IMR-90 (cell line): ENCODE measurements at regions not wholly inside any gene's neighbourhood (a gene's known extent, or its start where the extent isn't known, plus 50 kb on each side); places are given as distances from the start of the nearest gene placed in this dataset.

Source experiments
- ATAC-seq: fragments of 200-7000 bp; cut with Tn5 transposase; 2 replicates; pipeline ENCODE4 v1.9.1; 2020; ENCODE audit warnings: low read depth, mild to moderate bottlenecking, moderate library complexity
- BruUV-seq: library from RNA; stranded (reverse); fragments of 400-500 nt; replicated peaks from 2 replicates; lab custom pipeline; 2021; lab: Mats Ljungman, UMichigan
- CTCF ChIA-PET: fragments of 300-600 bp; formaldehyde crosslinking; extraction: SDS; loops from one replicate; lab custom pipeline; 2021; ENCODE audit warnings: antibody characterized with exemption; lab: Yijun Ruan, JAX
- POLR2A ChIA-PET: fragments of 300-600 bp; sonication (Branson Sonifier 250); formaldehyde crosslinking; loops from one replicate; lab custom pipeline; 2022; ENCODE audit warnings: antibody characterized with exemption; ENCODE audit not compliant: unreplicated experiment; lab: Charles Lee
- DNase-seq: peaks from one replicate; pipeline ENCODE4 v3.0.0; 2013
- H2AFZ ChIP-seq: replicated peaks from 2 replicates; pipeline ENCODE3; 2013; ENCODE audit warnings: low read length, mild to moderate bottlenecking; ENCODE audit not compliant: poor library complexity
- H2AK5ac ChIP-seq: 2 replicates; pipeline ENCODE4 v1.6.1; 2013; ENCODE audit warnings: low read depth, low read length, inconsistent platforms
- H2AK9ac ChIP-seq: replicated peaks from 2 replicates; pipeline ENCODE3; 2013; ENCODE audit warnings: mild to moderate bottlenecking, low read depth, low read length, moderate library complexity; ENCODE audit not compliant: poor library complexity
- H2BK120ac ChIP-seq: 2 replicates; pipeline ENCODE4 v1.6.1; 2013; ENCODE audit warnings: low read depth, low read length, inconsistent platforms
- H2BK15ac ChIP-seq: 3 replicates; pipeline ENCODE4 v1.6.1; 2013; ENCODE audit warnings: low read depth, low read length, inconsistent platforms
- H2BK20ac ChIP-seq: 2 replicates; pipeline ENCODE4 v1.6.1; 2013; ENCODE audit warnings: low read depth, mild to moderate bottlenecking, inconsistent platforms, low read length, moderate library complexity
- H2BK5ac ChIP-seq: 2 replicates; pipeline ENCODE4 v1.6.1; 2013; ENCODE audit warnings: mild to moderate bottlenecking, low read depth, low read length, inconsistent platforms; ENCODE audit not compliant: poor library complexity, severe bottlenecking
- H3K14ac ChIP-seq: replicated peaks from 2 replicates; pipeline ENCODE4 v1.6.1; 2013; ENCODE audit warnings: low read depth, low read length, inconsistent platforms
- H3K18ac ChIP-seq: 2 replicates; pipeline ENCODE4 v1.6.1; 2013; ENCODE audit warnings: low read depth, low read length, control low read depth
- H3K23ac ChIP-seq: 2 replicates; pipeline ENCODE4 v1.6.1; 2013; ENCODE audit warnings: low read depth, low read length, inconsistent platforms
- H3K27ac ChIP-seq: 2 replicates; pipeline ENCODE4 v1.5.1; 2013; ENCODE audit warnings: mild to moderate bottlenecking, control low read depth, low read length; ENCODE audit not compliant: insufficient read depth
- H3K27me3 ChIP-seq: 2 replicates; pipeline ENCODE4 v1.6.1; 2013; ENCODE audit warnings: low read length; ENCODE audit not compliant: control insufficient read depth, insufficient read depth
- H3K36me3 ChIP-seq: 2 replicates; pipeline ENCODE4 v1.6.1; 2013; ENCODE audit warnings: low read length, mixed read lengths; ENCODE audit not compliant: control insufficient read depth, insufficient read depth
- H3K4ac ChIP-seq: 2 replicates; pipeline ENCODE4 v1.6.1; 2013; ENCODE audit warnings: low read depth, low read length, inconsistent platforms
- H3K4me1 ChIP-seq: 2 replicates; pipeline ENCODE4 v1.6.1; 2013; ENCODE audit warnings: low read length, mixed read lengths; ENCODE audit not compliant: control insufficient read depth, insufficient read depth
- H3K4me2 ChIP-seq: 2 replicates; pipeline ENCODE4 v1.6.1; 2013; ENCODE audit warnings: low read depth, mild to moderate bottlenecking, control low read depth, low read length, moderate library complexity
- H3K4me3 ChIP-seq: 2 replicates; pipeline ENCODE4 v1.5.1; 2013; ENCODE audit warnings: low read depth, mild to moderate bottlenecking, control low read depth, low read length, moderate library complexity; ENCODE audit not compliant: insufficient read depth
- H3K56ac ChIP-seq: 2 replicates; pipeline ENCODE4 v1.6.1; 2013; ENCODE audit warnings: low read length, inconsistent platforms; ENCODE audit not compliant: insufficient read depth; ENCODE audit errors: extremely low read depth
- H3K79me1 ChIP-seq, 2 experiments: 2 replicates each; pipeline ENCODE4 v1.6.1; 2013; ENCODE audit warnings: low read length in 2 of 2, inconsistent platforms in 1 of 2, low read depth in 1 of 2
- H3K9ac ChIP-seq: 2 replicates; pipeline ENCODE4 v1.6.1; 2013; ENCODE audit warnings: low read depth, low read length, control low read depth
- H3K9me1 ChIP-seq: 2 replicates; pipeline ENCODE4 v1.6.1; 2013; ENCODE audit warnings: low read length, inconsistent platforms; ENCODE audit not compliant: insufficient read depth
- H3K9me3 ChIP-seq: 2 replicates; pipeline ENCODE4 v1.6.1; 2013; ENCODE audit warnings: low read length; ENCODE audit not compliant: control insufficient read depth, insufficient read depth
- H4K20me1 ChIP-seq: 2 replicates; pipeline ENCODE4 v1.6.1; 2013; ENCODE audit warnings: low read length, inconsistent platforms; ENCODE audit not compliant: insufficient read depth
- H4K5ac ChIP-seq: 2 replicates; pipeline ENCODE4 v1.6.1; 2013; ENCODE audit warnings: mild to moderate bottlenecking, low read depth, low read length, control low read depth
- H4K8ac ChIP-seq, 2 experiments: 2 replicates each; pipeline ENCODE4 v1.6.1; 2013; ENCODE audit warnings: low read depth in 2 of 2, low read length in 2 of 2, control low read depth in 1 of 2, inconsistent platforms in 1 of 2
- H4K91ac ChIP-seq: 2 replicates; pipeline ENCODE4 v1.6.1; 2013; ENCODE audit warnings: low read depth, low read length, inconsistent platforms; ENCODE audit not compliant: insufficient read depth
- BHLHE40 ChIP-seq: fragments of 150-350 bp; IDR thresholded peaks from 2 replicates; pipeline ENCODE4 v1.6.1; 2016; ENCODE audit warnings: mild to moderate bottlenecking, low read depth, low read length
- CEBPB ChIP-seq: IDR thresholded peaks from 2 replicates; pipeline ENCODE4 v1.6.1; 2012; ENCODE audit warnings: low read depth, low read length, improper control_type of control experiment
- CHD1 ChIP-seq: IDR thresholded peaks from 2 replicates; pipeline ENCODE4 v1.6.1; 2012; ENCODE audit warnings: low read depth, low read length, improper control_type of control experiment
- CTCF ChIP-seq: conservative IDR thresholded peaks from 2 replicates; pipeline ENCODE4 v1.5.1; 2012; ENCODE audit warnings: mild to moderate bottlenecking, low read depth, low read length, improper control_type of control experiment
- ELK1 ChIP-seq: fragments of 150-350 bp; IDR thresholded peaks from 2 replicates; pipeline ENCODE4 v1.6.1; 2016; ENCODE audit warnings: low read depth, mild to moderate bottlenecking, low read length, moderate library complexity, borderline replicate concordance
- FOS ChIP-seq: fragments of 150-350 bp; IDR thresholded peaks from 2 replicates; pipeline ENCODE4 v1.6.1; 2016; ENCODE audit warnings: low read depth, low read length
- MAFK ChIP-seq: IDR thresholded peaks from 2 replicates; pipeline ENCODE4 v1.6.1; 2012; ENCODE audit warnings: low read depth, low read length, improper control_type of control experiment
- MXI1 ChIP-seq: IDR thresholded peaks from 2 replicates; pipeline ENCODE4 v1.6.1; 2012; ENCODE audit warnings: low read depth, mild to moderate bottlenecking, low read length, moderate library complexity, borderline replicate concordance
- NFE2L2 ChIP-seq: fragments of 150-350 bp; IDR thresholded peaks from 2 replicates; pipeline ENCODE4 v1.6.1; 2016; ENCODE audit warnings: low read depth, mild to moderate bottlenecking, low read length
- RCOR1 ChIP-seq: IDR thresholded peaks from 2 replicates; pipeline ENCODE4 v1.6.1; 2012; ENCODE audit warnings: mild to moderate bottlenecking, low read length, improper control_type of control experiment; ENCODE audit not compliant: insufficient replicate concordance
- RFX5 ChIP-seq: IDR thresholded peaks from 2 replicates; pipeline ENCODE4 v1.8.0; 2012; ENCODE audit warnings: low read depth, mild to moderate bottlenecking, low read length, moderate library complexity
- SMC3 ChIP-seq: fragments of 150-350 bp; IDR thresholded peaks from 2 replicates; pipeline ENCODE4 v1.6.1; 2016; ENCODE audit warnings: low read depth, mild to moderate bottlenecking, antibody characterized with exemption, low read length, moderate library complexity
- USF2 ChIP-seq: fragments of 150-350 bp; IDR thresholded peaks from 2 replicates; pipeline ENCODE4 v1.6.1; 2017; ENCODE audit warnings: mild to moderate bottlenecking, antibody characterized with exemption, low read length, low read depth
- WGBS, 2 experiments: methylation state at CpG; one replicate each; pipeline versions ENCODE4 v1.1.5 to v1.1.7; 2013; ENCODE audit warnings: missing lambda C conversion rate in 2 of 2; ENCODE audit not compliant: insufficient read length in 1 of 2; ENCODE audit errors: extremely low coverage in 2 of 2; 5-methylcytosine and 5-hydroxymethylcytosine counted together
- dilution Hi-C: fragments of 300-500 bp; cut with HindIII; formaldehyde crosslinking; loops from one replicate; pipeline ENCODE4 v1.14.3; 2018; ENCODE audit warnings: low sequenced_read_pairs; ENCODE audit not compliant: unreplicated experiment
- in situ Hi-C: fragments of 300-500 bp; cut with MboI; formaldehyde crosslinking; loops from 3 replicates; pipeline ENCODE4 v1.14.3; 2019; ENCODE audit warnings: low sequenced_read_pairs, inconsistent platforms, mixed read lengths
- intact Hi-C: fragments of 100-400 bp; cut with micrococcal nuclease; formaldehyde crosslinking; loops from 2 replicates; pipeline ENCODE4 v1.10.0; 2022

GRCh38 chr5:167793700-167794099 is 497.7 kb upstream of the WWC1 start:
- no TSS peak for BruUV-seq
- Histone ChIP-seq H2AK9ac (no peak overlapping the region), H3K9ac (no peak overlapping the region), H2AFZ (no peak overlapping the region), H3K23ac (no peak overlapping the region), H3K18ac (no peak overlapping the region), H3K4me3 (no peak overlapping the region), H3K9me1 (no peaks in the 10 kb centered on the region), H4K20me1 (no peaks in the 10 kb centered on the region), H3K56ac (no peak overlapping the region), H4K8ac (no peak overlapping the region), H3K36me3 (no peaks in the 10 kb centered on the region), H2BK20ac (no peak overlapping the region), H2BK15ac (no peak overlapping the region), H4K5ac (no peak overlapping the region), H2AK5ac (no peak overlapping the region), H3K14ac (no peak overlapping the region), H3K9me3 (no peaks in the 10 kb centered on the region), H2BK5ac (no peak overlapping the region), H3K4ac (no peak overlapping the region), H3K79me1 (no peaks in the 10 kb centered on the region), H3K4me2 (no peak overlapping the region), H4K91ac (no peak overlapping the region), H3K27me3 (no peaks in the 10 kb centered on the region; the same call in 1 of the 2 replicates), H3K27ac (no peak overlapping the region), H2BK120ac (no peak overlapping the region), H3K4me1 (no peaks in the 10 kb centered on the region)
- dilution Hi-C loops, result no loop called here
- intact Hi-C loops, result no loop called here
- ChIA-PET CTCF (no interaction called here), POLR2A (no interaction called here)
- WGBS, 2 experiments, result no CpG with 5 or more reads among the region's 1 CpG
- in situ Hi-C loops, result no loop called here
- ATAC-seq, result no peak
- no peak for TF ChIP-seq NFE2L2
- no peak for TF ChIP-seq RCOR1
- TF ChIP-seq FOS, result no peak
- TF ChIP-seq ELK1, result no peak
- no peak for TF ChIP-seq MAFK
- TF ChIP-seq CTCF, result no peak
- TF ChIP-seq BHLHE40, result no peak
- TF ChIP-seq MXI1, result no peak
- no peak for TF ChIP-seq CEBPB
- TF ChIP-seq SMC3, result no peak
- TF ChIP-seq CHD1, result no peak
- TF ChIP-seq USF2, result no peak
- TF ChIP-seq RFX5, result no peak
- DNase-seq, result no peak
